ENCODE measurements at regions not wholly inside any gene's neighbourhood (a gene's known extent, or its start where the extent isn't known, plus 50 kb on each side); places are given as distances from the start of the nearest gene placed in this dataset.

GRCh38 chr11:115906171-115906570 lies 402.0 kb upstream of the CADM1 start:
- no peaks in the 10 kb centered on the region for H3K27me3 ChIP-seq (ENCODE audit: control insufficient read depth in 1 of 2, insufficient read depth in 2 of 2, low read length in 2 of 2)

GRCh38 chr11:115905341-115906000 lies 401.3 kb upstream of the CADM1 start:
- no peaks in the 10 kb centered on the region for H3K4me1 ChIP-seq (ENCODE audit: control insufficient read depth, insufficient read depth, low read length)

More at GRCh38 chr11:115906171-115906570, 402.0 kb upstream of the CADM1 start:
- Histone ChIP-seq H3K27ac (ENCODE audit: low read length) (no peak overlapping the region), H3K4me1 (ENCODE audit: control insufficient read depth, insufficient read depth, low read length) (no peaks in the 10 kb centered on the region), H3K9me3 (ENCODE audit: control insufficient read depth in 2 of 2, low read length in 2 of 2) (no peaks in the 10 kb centered on the region), H3K36me3 (ENCODE audit: control insufficient read depth in 2 of 2, insufficient read depth in 2 of 2, low read length in 2 of 2) (no peaks in the 10 kb centered on the region), H3K4me3 (ENCODE audit: low read length in 2 of 2) (no peak overlapping the region), H3K9ac (ENCODE audit: low read length in 2 of 2) (no peak overlapping the region)

GRCh38 chr11:115903179-115903578 lies 399.0 kb upstream of the CADM1 start:
- no peaks in the 10 kb centered on the region for H3K9me3 ChIP-seq (ENCODE audit: control insufficient read depth in 2 of 2, low read length in 2 of 2)
- no peak overlapping the region for H3K27ac ChIP-seq (ENCODE audit: low read length)
- no peak overlapping the region for H3K9ac ChIP-seq (ENCODE audit: low read length in 2 of 2)
- no peaks in the 10 kb centered on the region for H3K4me1 ChIP-seq (ENCODE audit: control insufficient read depth, insufficient read depth, low read length)
- H3K36me3 ChIP-seq (ENCODE audit: control insufficient read depth in 2 of 2, insufficient read depth in 2 of 2, low read length in 2 of 2), result no peaks in the 10 kb centered on the region
- H3K4me3 ChIP-seq (ENCODE audit: low read length in 2 of 2), result no peak overlapping the region
- no peaks in the 10 kb centered on the region for H3K27me3 ChIP-seq (ENCODE audit: control insufficient read depth in 1 of 2, insufficient read depth in 2 of 2, low read length in 2 of 2)

More at GRCh38 chr11:115905341-115906000, 401.3 kb upstream of the CADM1 start:
- Histone ChIP-seq H3K36me3 (ENCODE audit: control insufficient read depth in 2 of 2, insufficient read depth in 2 of 2, low read length in 2 of 2) (no peaks in the 10 kb centered on the region), H3K27ac (ENCODE audit: low read length) (no peak overlapping the region), H3K9me3 (ENCODE audit: control insufficient read depth in 2 of 2, low read length in 2 of 2) (no peaks in the 10 kb centered on the region), H3K4me3 (ENCODE audit: low read length in 2 of 2) (no peak overlapping the region), H3K27me3 (ENCODE audit: control insufficient read depth in 1 of 2, insufficient read depth in 2 of 2, low read length in 2 of 2) (no peaks in the 10 kb centered on the region), H3K9ac (ENCODE audit: low read length in 2 of 2) (no peak overlapping the region)

- Histone ChIP-seq H3K4me3 (ENCODE audit: low read length in 2 of 2) (no peak overlapping the region), H3K27ac (ENCODE audit: low read length) (no peak overlapping the region), H3K4me1 (ENCODE audit: control insufficient read depth, insufficient read depth, low read length) (no peaks in the 10 kb centered on the region), H3K27me3 (ENCODE audit: control insufficient read depth in 1 of 2, insufficient read depth in 2 of 2, low read length in 2 of 2) (no peaks in the 10 kb centered on the region), H3K36me3 (ENCODE audit: control insufficient read depth in 2 of 2, insufficient read depth in 2 of 2, low read length in 2 of 2) (no peaks in the 10 kb centered on the region), H3K9me3 (ENCODE audit: control insufficient read depth in 2 of 2, low read length in 2 of 2) (no peaks in the 10 kb centered on the region), H3K9ac (ENCODE audit: low read length in 2 of 2) (no peak overlapping the region)
Measured at GRCh38 chr11:115901069-115901468, 396.9 kb upstream of the CADM1 start.

GRCh38 chr11:115900111-115900510 lies 395.9 kb upstream of the CADM1 start:
- Histone ChIP-seq H3K4me3 (ENCODE audit: low read length in 2 of 2) (no peak overlapping the region), H3K36me3 (ENCODE audit: control insufficient read depth in 2 of 2, insufficient read depth in 2 of 2, low read length in 2 of 2) (no peaks in the 10 kb centered on the region), H3K4me1 (ENCODE audit: control insufficient read depth, insufficient read depth, low read length) (no peaks in the 10 kb centered on the region), H3K9ac (ENCODE audit: low read length in 2 of 2) (no peak overlapping the region), H3K9me3 (ENCODE audit: control insufficient read depth in 2 of 2, low read length in 2 of 2) (no peaks in the 10 kb centered on the region), H3K27me3 (ENCODE audit: control insufficient read depth in 1 of 2, insufficient read depth in 2 of 2, low read length in 2 of 2) (no peaks in the 10 kb centered on the region), H3K27ac (ENCODE audit: low read length) (no peak overlapping the region)

GRCh38 chr11:115897707-115898106 lies 393.5 kb upstream of the CADM1 start:
- H3K4me3 ChIP-seq (ENCODE audit: low read length in 2 of 2), result no peak overlapping the region

GRCh38 chr11:115896084-115896483 lies 391.9 kb upstream of the CADM1 start:
- Histone ChIP-seq H3K27me3 (ENCODE audit: control insufficient read depth in 1 of 2, insufficient read depth in 2 of 2, low read length in 2 of 2) (peaks cover 0 to 3% of the 10 kb centered on the region in 2 donors), H3K36me3 (ENCODE audit: control insufficient read depth in 2 of 2, insufficient read depth in 2 of 2, low read length in 2 of 2) (no peaks in the 10 kb centered on the region)

More at GRCh38 chr11:115897707-115898106, 393.5 kb upstream of the CADM1 start:
- Histone ChIP-seq H3K27ac (ENCODE audit: low read length) (no peak overlapping the region), H3K4me1 (ENCODE audit: control insufficient read depth, insufficient read depth, low read length) (no peaks in the 10 kb centered on the region), H3K36me3 (ENCODE audit: control insufficient read depth in 2 of 2, insufficient read depth in 2 of 2, low read length in 2 of 2) (no peaks in the 10 kb centered on the region), H3K9me3 (ENCODE audit: control insufficient read depth in 2 of 2, low read length in 2 of 2) (no peaks in the 10 kb centered on the region), H3K9ac (ENCODE audit: low read length in 2 of 2) (no peak overlapping the region), H3K27me3 (ENCODE audit: control insufficient read depth in 1 of 2, insufficient read depth in 2 of 2, low read length in 2 of 2) (no peaks in the 10 kb centered on the region)

GRCh38 chr11:115895594-115895993 lies 391.4 kb upstream of the CADM1 start:
- Histone ChIP-seq H3K9ac (ENCODE audit: low read length in 2 of 2) (no peak overlapping the region), H3K4me1 (ENCODE audit: control insufficient read depth, insufficient read depth, low read length) (no peaks in the 10 kb centered on the region), H3K36me3 (ENCODE audit: control insufficient read depth in 2 of 2, insufficient read depth in 2 of 2, low read length in 2 of 2) (no peaks in the 10 kb centered on the region)

More at GRCh38 chr11:115896084-115896483, 391.9 kb upstream of the CADM1 start:
- Histone ChIP-seq H3K9ac (ENCODE audit: low read length in 2 of 2) (no peak overlapping the region), H3K27ac (ENCODE audit: low read length) (no peak overlapping the region), H3K4me3 (ENCODE audit: low read length in 2 of 2) (no peak overlapping the region), H3K4me1 (ENCODE audit: control insufficient read depth, insufficient read depth, low read length) (no peaks in the 10 kb centered on the region), H3K9me3 (ENCODE audit: control insufficient read depth in 2 of 2, low read length in 2 of 2) (no peaks in the 10 kb centered on the region)

GRCh38 chr11:115894176-115894575 lies 390.0 kb upstream of the CADM1 start:
- Histone ChIP-seq H3K4me1 (ENCODE audit: control insufficient read depth, insufficient read depth, low read length) (no peaks in the 10 kb centered on the region), H3K4me3 (ENCODE audit: low read length in 2 of 2) (no peak overlapping the region), H3K9me3 (ENCODE audit: control insufficient read depth in 2 of 2, low read length in 2 of 2) (no peaks in the 10 kb centered on the region), H3K9ac (ENCODE audit: low read length in 2 of 2) (no peak overlapping the region), H3K27ac (ENCODE audit: low read length) (no peak overlapping the region), H3K36me3 (ENCODE audit: control insufficient read depth in 2 of 2, insufficient read depth in 2 of 2, low read length in 2 of 2) (no peaks in the 10 kb centered on the region), H3K27me3 (ENCODE audit: control insufficient read depth in 1 of 2, insufficient read depth in 2 of 2, low read length in 2 of 2) (peaks cover 0 to 3% of the 10 kb centered on the region in 2 donors)

More at GRCh38 chr11:115895594-115895993, 391.4 kb upstream of the CADM1 start:
- H3K9me3 ChIP-seq (ENCODE audit: control insufficient read depth in 2 of 2, low read length in 2 of 2), result no peaks in the 10 kb centered on the region
- H3K4me3 ChIP-seq (ENCODE audit: low read length in 2 of 2), result no peak overlapping the region
- peaks cover 0 to 3% of the 10 kb centered on the region in 2 donors for H3K27me3 ChIP-seq (ENCODE audit: control insufficient read depth in 1 of 2, insufficient read depth in 2 of 2, low read length in 2 of 2)
- H3K27ac ChIP-seq (ENCODE audit: low read length), result no peak overlapping the region

- H3K4me3 ChIP-seq (ENCODE audit: low read length in 2 of 2), result no peak overlapping the region
- H3K36me3 ChIP-seq (ENCODE audit: control insufficient read depth in 2 of 2, insufficient read depth in 2 of 2, low read length in 2 of 2), result no peaks in the 10 kb centered on the region
- H3K9me3 ChIP-seq (ENCODE audit: control insufficient read depth in 2 of 2, low read length in 2 of 2), result no peaks in the 10 kb centered on the region
- H3K27me3 ChIP-seq (ENCODE audit: control insufficient read depth in 1 of 2, insufficient read depth in 2 of 2, low read length in 2 of 2), result peaks cover 0 to 3% of the 10 kb centered on the region in 2 donors
- H3K4me1 ChIP-seq (ENCODE audit: control insufficient read depth, insufficient read depth, low read length), result no peaks in the 10 kb centered on the region
- no peak overlapping the region for H3K27ac ChIP-seq (ENCODE audit: low read length)
- no peak overlapping the region for H3K9ac ChIP-seq (ENCODE audit: low read length in 2 of 2)
Measured at GRCh38 chr11:115893461-115894099, 389.4 kb upstream of the CADM1 start.

- Histone ChIP-seq H3K27ac (ENCODE audit: low read length) (no peak overlapping the region), H3K9ac (ENCODE audit: low read length in 2 of 2) (no peak overlapping the region), H3K36me3 (ENCODE audit: control insufficient read depth in 2 of 2, insufficient read depth in 2 of 2, low read length in 2 of 2) (no peaks in the 10 kb centered on the region), H3K4me3 (ENCODE audit: low read length in 2 of 2) (no peak overlapping the region), H3K4me1 (ENCODE audit: control insufficient read depth, insufficient read depth, low read length) (no peaks in the 10 kb centered on the region), H3K27me3 (ENCODE audit: control insufficient read depth in 1 of 2, insufficient read depth in 2 of 2, low read length in 2 of 2) (peaks cover 0 to 3% of the 10 kb centered on the region in 2 donors), H3K9me3 (ENCODE audit: control insufficient read depth in 2 of 2, low read length in 2 of 2) (no peaks in the 10 kb centered on the region)
Measured at GRCh38 chr11:115892016-115892415, 387.8 kb upstream of the CADM1 start.

Measured in stomach smooth muscle (tissue), 2 donors.